Esophagus muscularis mucosa (tissue), 4 donors: ENCODE measurements at regions not wholly inside any gene's neighbourhood (a gene's known extent, or its start where the extent isn't known, plus 50 kb on each side); places are given as distances from the start of the nearest gene placed in this dataset.

ENCODE experiments used
- CTCF ChIP-seq, 3 experiments: fragments of 200-600 bp in 2 of 3; fragments of 450-650 bp in 1 of 3; sonication (generic) in 2 of 3; IDR thresholded peaks; one replicate each; pipeline ENCODE4 v1.5.1; 2017 to 2019; ENCODE audit warnings: antibody characterized with exemption in 3 of 3, mild to moderate bottlenecking in 2 of 3, moderate library complexity in 1 of 3
- EP300 ChIP-seq: sonication (generic); formaldehyde crosslinking; IDR thresholded peaks from one replicate; pipeline ENCODE4 v1.6.1; 2017; ENCODE audit warnings: antibody characterized with exemption
- POLR2A ChIP-seq: fragments of 450-650 bp; IDR thresholded peaks from one replicate; pipeline ENCODE4 v1.6.1; 2017; ENCODE audit warnings: antibody characterized with exemption, moderate library complexity, mild to moderate bottlenecking, low read depth
- POLR2AphosphoS5 ChIP-seq, 2 donors: sonication (generic); formaldehyde crosslinking; IDR thresholded peaks; one replicate each; pipeline ENCODE4 v1.6.1; 2017; ENCODE audit warnings: antibody characterized with exemption in 2 of 2

- TF ChIP-seq CTCF (IDR thresholded peaks at IDR 0.05) (no peak), POLR2A (no peak), POLR2AphosphoS5 (IDR thresholded peaks at IDR 0.05) (no peak), EP300 (no peak)
These were observed 475.2 kb upstream of the TGFBR2 start for GRCh38 chr3:30131191-30131590.
